ENCODE measurements at regions not wholly inside any gene's neighbourhood (a gene's known extent, or its start where the extent isn't known, plus 50 kb on each side); places are given as distances from the start of the nearest gene placed in this dataset.

DNA sequence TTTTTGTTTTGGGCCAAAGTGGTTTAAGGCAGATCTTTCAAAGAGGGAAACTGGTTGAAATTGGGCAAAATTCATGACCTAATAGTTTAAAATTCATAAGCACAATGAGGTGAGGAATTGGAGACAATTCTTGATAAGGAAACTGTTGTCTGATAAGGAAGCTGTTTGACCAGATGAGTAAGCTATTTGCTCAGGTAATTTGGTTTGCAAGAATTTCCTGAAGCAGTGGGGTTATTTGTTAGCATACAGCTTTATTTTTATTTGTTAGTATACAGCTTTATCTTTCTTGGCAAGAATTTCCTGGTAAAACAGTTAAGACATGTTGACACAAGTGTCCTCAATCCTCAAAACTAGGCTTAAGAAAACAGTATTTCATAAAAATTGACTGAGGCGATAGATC, 559.0 kb downstream of the GALC start:
- TF ChIP-seq CHD1 (IDR thresholded peaks at IDR 0.05; ENCODE audit: low read depth, low read length): no peak
- TF ChIP-seq, protein P1, sequence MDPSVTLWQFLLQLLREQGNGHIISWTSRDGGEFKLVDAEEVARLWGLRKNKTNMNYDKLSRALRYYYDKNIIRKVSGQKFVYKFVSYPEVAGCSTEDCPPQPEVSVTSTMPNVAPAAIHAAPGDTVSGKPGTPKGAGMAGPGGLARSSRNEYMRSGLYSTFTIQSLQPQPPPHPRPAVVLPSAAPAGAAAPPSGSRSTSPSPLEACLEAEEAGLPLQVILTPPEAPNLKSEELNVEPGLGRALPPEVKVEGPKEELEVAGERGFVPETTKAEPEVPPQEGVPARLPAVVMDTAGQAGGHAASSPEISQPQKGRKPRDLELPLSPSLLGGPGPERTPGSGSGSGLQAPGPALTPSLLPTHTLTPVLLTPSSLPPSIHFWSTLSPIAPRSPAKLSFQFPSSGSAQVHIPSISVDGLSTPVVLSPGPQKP (IDR thresholded peaks at IDR 0.05; ENCODE audit: borderline replicate concordance, low read depth, low read length): no peak
- no peak for TF ChIP-seq RCOR1 (IDR thresholded peaks at IDR 0.05; ENCODE audit: insufficient replicate concordance, low read length)
- TF ChIP-seq RAD21 (IDR thresholded peaks at IDR 0.05; ENCODE audit: low read length): no peak
- no peak for TF ChIP-seq FOS (IDR thresholded peaks at IDR 0.05; ENCODE audit: low read depth, low read length)
- TF ChIP-seq BHLHE40 (IDR thresholded peaks at IDR 0.05; ENCODE audit: low read depth, low read length): no peak
- no peak for TF ChIP-seq POLR2A (IDR thresholded peaks at IDR 0.05; ENCODE audit: low read depth, low read length)
- TF ChIP-seq RFX5 (IDR thresholded peaks at IDR 0.05; ENCODE audit: low read depth, low read length): no peak
- TF ChIP-seq, protein P2, sequence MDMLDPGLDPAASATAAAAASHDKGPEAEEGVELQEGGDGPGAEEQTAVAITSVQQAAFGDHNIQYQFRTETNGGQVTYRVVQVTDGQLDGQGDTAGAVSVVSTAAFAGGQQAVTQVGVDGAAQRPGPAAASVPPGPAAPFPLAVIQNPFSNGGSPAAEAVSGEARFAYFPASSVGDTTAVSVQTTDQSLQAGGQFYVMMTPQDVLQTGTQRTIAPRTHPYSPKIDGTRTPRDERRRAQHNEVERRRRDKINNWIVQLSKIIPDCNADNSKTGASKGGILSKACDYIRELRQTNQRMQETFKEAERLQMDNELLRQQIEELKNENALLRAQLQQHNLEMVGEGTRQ (IDR thresholded peaks at IDR 0.05; ENCODE audit: low read depth, low read length): no peak
- no peak for TF ChIP-seq SMC3 (IDR thresholded peaks at IDR 0.05; ENCODE audit: low read depth, low read length)
- TF ChIP-seq CEBPB (IDR thresholded peaks at IDR 0.05; ENCODE audit: low read depth, low read length): no peak
- no peak for TF ChIP-seq NFE2L2 (IDR thresholded peaks at IDR 0.05; ENCODE audit: low read depth, low read length)
- no peak for TF ChIP-seq MXI1 (IDR thresholded peaks at IDR 0.05; ENCODE audit: borderline replicate concordance, low read depth, low read length)
- no peak for TF ChIP-seq MAZ (IDR thresholded peaks at IDR 0.05; ENCODE audit: borderline replicate concordance, low read depth, low read length)
- TF ChIP-seq, protein P3, sequence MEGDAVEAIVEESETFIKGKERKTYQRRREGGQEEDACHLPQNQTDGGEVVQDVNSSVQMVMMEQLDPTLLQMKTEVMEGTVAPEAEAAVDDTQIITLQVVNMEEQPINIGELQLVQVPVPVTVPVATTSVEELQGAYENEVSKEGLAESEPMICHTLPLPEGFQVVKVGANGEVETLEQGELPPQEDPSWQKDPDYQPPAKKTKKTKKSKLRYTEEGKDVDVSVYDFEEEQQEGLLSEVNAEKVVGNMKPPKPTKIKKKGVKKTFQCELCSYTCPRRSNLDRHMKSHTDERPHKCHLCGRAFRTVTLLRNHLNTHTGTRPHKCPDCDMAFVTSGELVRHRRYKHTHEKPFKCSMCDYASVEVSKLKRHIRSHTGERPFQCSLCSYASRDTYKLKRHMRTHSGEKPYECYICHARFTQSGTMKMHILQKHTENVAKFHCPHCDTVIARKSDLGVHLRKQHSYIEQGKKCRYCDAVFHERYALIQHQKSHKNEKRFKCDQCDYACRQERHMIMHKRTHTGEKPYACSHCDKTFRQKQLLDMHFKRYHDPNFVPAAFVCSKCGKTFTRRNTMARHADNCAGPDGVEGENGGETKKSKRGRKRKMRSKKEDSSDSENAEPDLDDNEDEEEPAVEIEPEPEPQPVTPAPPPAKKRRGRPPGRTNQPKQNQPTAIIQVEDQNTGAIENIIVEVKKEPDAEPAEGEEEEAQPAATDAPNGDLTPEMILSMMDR (conservative IDR thresholded peaks at IDR 0.05; ENCODE audit: low read depth, low read length): no peak
- no peak for TF ChIP-seq MAFK (IDR thresholded peaks at IDR 0.05; ENCODE audit: low read depth, low read length)
- Histone ChIP-seq H4K20me1 (ENCODE audit: insufficient read depth, low read length) (no peaks in the 10 kb centered on the region), H4K5ac (ENCODE audit: low read depth, low read length) (no peak overlapping the region), H2BK15ac (ENCODE audit: low read depth, low read length) (no peak overlapping the region), H3K14ac (replicated peaks; ENCODE audit: low read depth, low read length) (no peak overlapping the region), H3K4me3 (ENCODE audit: insufficient read depth, low read depth, low read length) (no peak overlapping the region), H2AK9ac (replicated peaks; ENCODE audit: low read depth, low read length, poor library complexity) (no peak overlapping the region), H2BK5ac (ENCODE audit: low read depth, low read length, poor library complexity, severe bottlenecking) (no peak overlapping the region), H2AFZ (replicated peaks; ENCODE audit: low read length, poor library complexity) (no peak overlapping the region), H3K9me3 (ENCODE audit: control insufficient read depth, insufficient read depth, low read length) (peaks cover 2% of the 10 kb centered on the region), H3K9ac (ENCODE audit: low read depth, low read length) (no peak overlapping the region), H3K23ac (ENCODE audit: low read depth, low read length) (no peak overlapping the region), H3K4me1 (ENCODE audit: control insufficient read depth, insufficient read depth, low read length) (peaks cover 2% of the 10 kb centered on the region; the same call in 1 of the 2 replicates), H3K9me1 (ENCODE audit: insufficient read depth, low read length) (no peaks in the 10 kb centered on the region), H2BK120ac (ENCODE audit: low read depth, low read length) (no peak overlapping the region), H3K79me1 (ENCODE audit: low read depth in 1 of 2, low read length in 2 of 2) (no peaks in the 10 kb centered on the region), H3K27me3 (ENCODE audit: control insufficient read depth, insufficient read depth, low read length) (no peaks in the 10 kb centered on the region), H3K4me2 (ENCODE audit: low read depth, low read length) (no peak overlapping the region), H4K8ac (ENCODE audit: low read depth in 2 of 2, low read length in 2 of 2) (no peak overlapping the region), H2AK5ac (ENCODE audit: low read depth, low read length) (no peak overlapping the region), H4K91ac (ENCODE audit: insufficient read depth, low read depth, low read length) (no peak overlapping the region), H3K18ac (ENCODE audit: low read depth, low read length) (no peak overlapping the region), H3K56ac (ENCODE audit: extremely low read depth, insufficient read depth, low read length) (no peak overlapping the region), H3K36me3 (ENCODE audit: control insufficient read depth, insufficient read depth, low read length) (no peaks in the 10 kb centered on the region), H3K4ac (ENCODE audit: low read depth, low read length) (no peak overlapping the region), H3K27ac (ENCODE audit: insufficient read depth, low read length) (no peak overlapping the region), H2BK20ac (ENCODE audit: low read depth, low read length) (no peak overlapping the region)
- in situ Hi-C loops (cut with MboI; ENCODE audit: low sequenced_read_pairs): no loop called here
- dilution Hi-C loops (cut with HindIII; ENCODE audit: low sequenced_read_pairs, unreplicated experiment): no loop called here
- DNase-seq (no peak), ATAC-seq (ENCODE audit: low read depth) (no peak)
- no CpG with 5 or more reads among the region's 1 CpG for WGBS, 2 experiments (ENCODE audit: extremely low coverage in 2 of 2, insufficient read length in 1 of 2)
- CTCF ChIA-PET: no interaction called here
- BruUV-seq (replicated peaks): no TSS peak
- POLR2A ChIA-PET (ENCODE audit: unreplicated experiment): no interaction called here
- intact Hi-C loops (cut with micrococcal nuclease): no loop called here

Measured in IMR-90 (cell line).